Testis (tissue), 2 donors: ENCODE measurements at regions not wholly inside any gene's neighbourhood (a gene's known extent, or its start where the extent isn't known, plus 50 kb on each side); places are given as distances from the start of the nearest gene placed in this dataset.

Source experiments
- CTCF ChIP-seq, 3 experiments: fragments of 450-650 bp in 2 of 3; fragments of 200-600 bp in 1 of 3; sonication (generic) in 1 of 3; IDR thresholded peaks; one replicate each; pipeline ENCODE4 v1.5.1; 2016 to 2019; ENCODE audit warnings: antibody characterized with exemption in 3 of 3, mild to moderate bottlenecking in 2 of 3, moderate library complexity in 1 of 3
- POLR2A ChIP-seq: fragments of 450-650 bp; IDR thresholded peaks from one replicate; pipeline ENCODE4 v1.6.1; 2017; ENCODE audit warnings: antibody characterized with exemption, mild to moderate bottlenecking, moderate library complexity

- TF ChIP-seq CTCF (IDR thresholded peaks at IDR 0.05) (no peak), POLR2A (no peak)
Observed at GRCh38 chr10:31702954-31703353, 225.7 kb downstream of the ARHGAP12 start.
